MM.1S (cell line): ENCODE measurements at regions not wholly inside any gene's neighbourhood (a gene's known extent, or its start where the extent isn't known, plus 50 kb on each side); places are given as distances from the start of the nearest gene placed in this dataset.

Experiments
- CTCF ChIP-seq: fragments of 300-600 bp; sonication (generic); IDR thresholded peaks from 2 replicates; pipeline ENCODE4 v1.5.1; 2016; ENCODE audit warnings: antibody characterized with exemption, low read length, mixed read lengths
- EZH2 ChIP-seq: fragments of 300-600 bp; sonication (generic); optimal IDR thresholded peaks from 2 replicates; pipeline ENCODE3; 2017; ENCODE audit warnings: low read depth, mild to moderate bottlenecking, antibody characterized with exemption, low read length, mixed read lengths
- EZH2phosphoT487 ChIP-seq: fragments of 300-600 bp; sonication (generic); IDR thresholded peaks from 2 replicates; pipeline ENCODE4 v1.6.1; 2018; ENCODE audit warnings: antibody characterized with exemption, low read length

GRCh38 chr15:29538044-29538443 is 268.4 kb upstream of the NSMCE3 start:
- TF ChIP-seq CTCF: no peak
- TF ChIP-seq EZH2phosphoT487: no peak
- TF ChIP-seq EZH2: no peak
